Neural cell (in vitro differentiated cells): ENCODE measurements at regions not wholly inside any gene's neighbourhood (a gene's known extent, or its start where the extent isn't known, plus 50 kb on each side); places are given as distances from the start of the nearest gene placed in this dataset.

Experiments
- CTCF ChIP-seq: fragments of 450-650 bp; IDR thresholded peaks from 2 replicates; pipeline ENCODE4 v1.5.1; 2014; ENCODE audit warnings: antibody characterized with exemption, mild to moderate bottlenecking, moderate library complexity; ENCODE audit not compliant: poor library complexity, severe bottlenecking
- REST ChIP-seq: IDR thresholded peaks from 2 replicates; pipeline ENCODE4 v1.6.1; 2012; ENCODE audit warnings: borderline replicate concordance

GRCh38 chr2:39540414-39540813 lies 103.3 kb upstream of the MAP4K3 start:
- no peak for TF ChIP-seq CTCF
- TF ChIP-seq REST = no peak
